ENCODE measurements at regions not wholly inside any gene's neighbourhood (a gene's known extent, or its start where the extent isn't known, plus 50 kb on each side); places are given as distances from the start of the nearest gene placed in this dataset.

- Histone ChIP-seq H3K27me3 (replicated peaks) (no peaks in the 10 kb centered on the region), H3K36me3 (replicated peaks) (no peaks in the 10 kb centered on the region), H3K27ac (no peak overlapping the region), H3K4me3 (ENCODE audit: low read depth, low read length) (no peak overlapping the region)
- no peak for TF ChIP-seq CTCF (IDR thresholded peaks at IDR 0.05; ENCODE audit: low read depth, low read length, missing control alignments)
- DNase-seq, result no peak
- in situ Hi-C loops (cut with HindIII; ENCODE audit: low pct_ligation_motif_present, low sequenced_read_pairs), result no loop called here
These were observed 313.5 kb downstream of the TLR4 start for GRCh38 chr9:118017607-118018122.

- TF ChIP-seq CTCF (IDR thresholded peaks at IDR 0.05; ENCODE audit: low read depth, low read length, missing control alignments), result no peak
- in situ Hi-C loops (cut with HindIII; ENCODE audit: low pct_ligation_motif_present, low sequenced_read_pairs), result no loop called here
These were observed 319.4 kb downstream of the TLR4 start for GRCh38 chr9:118023644-118024043.

GRCh38 chr9:118028225-118028624 is 324.0 kb downstream of the TLR4 start:
- no peaks in the 10 kb centered on the region for H3K27me3 ChIP-seq (replicated peaks)
- no peak overlapping the region for H3K27ac ChIP-seq
- H3K36me3 ChIP-seq (replicated peaks), result no peaks in the 10 kb centered on the region
- TF ChIP-seq CTCF (IDR thresholded peaks at IDR 0.05; ENCODE audit: low read depth, low read length, missing control alignments), result no peak
- in situ Hi-C loops (cut with HindIII; ENCODE audit: low pct_ligation_motif_present, low sequenced_read_pairs), result no loop called here
- no peak overlapping the region for H3K4me3 ChIP-seq (ENCODE audit: low read depth, low read length)
- DNase-seq, result no peak

More at GRCh38 chr9:118023644-118024043, 319.4 kb downstream of the TLR4 start:
- Histone ChIP-seq H3K27me3 (replicated peaks) (no peaks in the 10 kb centered on the region), H3K36me3 (replicated peaks) (no peaks in the 10 kb centered on the region), H3K4me3 (ENCODE audit: low read depth, low read length) (no peak overlapping the region), H3K27ac (no peak overlapping the region)
- no peak for DNase-seq

- H3K4me3 ChIP-seq (ENCODE audit: low read depth, low read length), result no peak overlapping the region
- DNase-seq, result no peak
- in situ Hi-C loops (cut with HindIII; ENCODE audit: low pct_ligation_motif_present, low sequenced_read_pairs), result no loop called here
- no peaks in the 10 kb centered on the region for H3K27me3 ChIP-seq (replicated peaks)
- no peak overlapping the region for H3K27ac ChIP-seq
- no peak for TF ChIP-seq CTCF (IDR thresholded peaks at IDR 0.05; ENCODE audit: low read depth, low read length, missing control alignments)
- H3K36me3 ChIP-seq (replicated peaks), result no peaks in the 10 kb centered on the region
These were observed 325.2 kb downstream of the TLR4 start for GRCh38 chr9:118029425-118029824.

GRCh38 chr9:118034701-118035100 is 330.5 kb downstream of the TLR4 start:
- no peaks in the 10 kb centered on the region for H3K27me3 ChIP-seq (replicated peaks)
- H3K27ac ChIP-seq, result no peak overlapping the region
- in situ Hi-C loops (cut with HindIII; ENCODE audit: low pct_ligation_motif_present, low sequenced_read_pairs), result no loop called here
- DNase-seq, result no peak
- no peak for TF ChIP-seq CTCF (IDR thresholded peaks at IDR 0.05; ENCODE audit: low read depth, low read length, missing control alignments)
- no peak overlapping the region for H3K4me3 ChIP-seq (ENCODE audit: low read depth, low read length)
- no peaks in the 10 kb centered on the region for H3K36me3 ChIP-seq (replicated peaks)

- no peaks in the 10 kb centered on the region for H3K27me3 ChIP-seq (replicated peaks)
- in situ Hi-C loops (cut with HindIII; ENCODE audit: low pct_ligation_motif_present, low sequenced_read_pairs), result no loop called here
- no peak for DNase-seq
- no peaks in the 10 kb centered on the region for H3K36me3 ChIP-seq (replicated peaks)
- no peak overlapping the region for H3K4me3 ChIP-seq (ENCODE audit: low read depth, low read length)
- no peak overlapping the region for H3K27ac ChIP-seq
- no peak for TF ChIP-seq CTCF (IDR thresholded peaks at IDR 0.05; ENCODE audit: low read depth, low read length, missing control alignments)
These were observed 334.5 kb downstream of the TLR4 start for GRCh38 chr9:118038713-118039112.
